ENCODE measurements at regions not wholly inside any gene's neighbourhood (a gene's known extent, or its start where the extent isn't known, plus 50 kb on each side); places are given as distances from the start of the nearest gene placed in this dataset.

GRCh38 chr2:57434972-57435371 lies 611.6 kb upstream of the VRK2 start:
- TF ChIP-seq EZH2phosphoT487 (conservative IDR thresholded peaks at IDR 0.05; ENCODE audit: low read length) = no peak
- no peak for TF ChIP-seq CTCF (IDR thresholded peaks at IDR 0.05; ENCODE audit: insufficient read depth, low read length, poor library complexity, severe bottlenecking)

Measured in SU-DHL-6 (cell line).